Fibroblast of skin of right biceps (primary cell): ENCODE measurements at regions not wholly inside any gene's neighbourhood (a gene's known extent, or its start where the extent isn't known, plus 50 kb on each side); places are given as distances from the start of the nearest gene placed in this dataset.
"Not testable (repeated sequence)": the region's sequence is repeated elsewhere in the genome, so short reads cannot be mapped to it uniquely, and the experiment has no call there.

Experiments
- DNase-seq: peaks from one replicate; pipeline ENCODE4 v3.0.0-alpha.2; 2013

DNA sequence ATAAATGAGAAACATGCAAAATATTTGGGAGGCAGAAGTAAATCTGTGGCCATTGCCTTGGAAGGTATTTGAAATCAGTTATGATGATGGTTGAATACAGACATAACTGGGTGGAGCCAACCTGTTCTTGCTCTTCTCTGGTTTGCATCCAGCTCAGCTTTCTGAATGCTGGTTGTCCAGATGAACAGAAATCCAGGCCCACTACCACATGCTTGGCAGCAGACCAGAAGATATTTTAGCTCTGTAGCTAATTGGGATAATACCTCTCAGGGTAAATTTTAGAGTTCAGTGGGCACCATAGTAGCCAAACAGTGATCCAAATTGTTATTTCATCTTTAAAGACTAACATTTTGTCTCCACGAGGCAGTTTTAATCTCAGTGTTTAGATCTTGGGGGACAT is 308.3 kb downstream of the RAB38 start:
- DNase-seq = no peak

DNA sequence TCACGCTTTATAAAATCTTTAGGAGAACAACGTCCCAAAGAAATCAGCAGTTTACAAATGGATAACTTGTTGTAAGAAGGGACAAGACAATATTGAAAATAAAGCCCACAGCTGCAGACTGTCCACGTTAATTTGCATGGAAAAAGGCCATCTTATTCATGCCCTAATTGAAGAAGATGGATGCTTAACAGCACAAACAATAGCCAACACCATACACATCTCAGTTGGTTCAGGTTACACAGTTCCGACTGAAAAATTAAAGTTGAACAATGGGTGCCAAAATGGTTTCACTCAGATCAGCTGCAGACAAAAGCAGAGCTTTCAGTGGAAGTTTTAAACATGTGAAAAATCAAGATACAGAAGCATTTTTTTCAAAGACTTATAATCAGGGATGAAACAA is 314.2 kb downstream of the RAB38 start:
- DNase-seq = no peak

DNA sequence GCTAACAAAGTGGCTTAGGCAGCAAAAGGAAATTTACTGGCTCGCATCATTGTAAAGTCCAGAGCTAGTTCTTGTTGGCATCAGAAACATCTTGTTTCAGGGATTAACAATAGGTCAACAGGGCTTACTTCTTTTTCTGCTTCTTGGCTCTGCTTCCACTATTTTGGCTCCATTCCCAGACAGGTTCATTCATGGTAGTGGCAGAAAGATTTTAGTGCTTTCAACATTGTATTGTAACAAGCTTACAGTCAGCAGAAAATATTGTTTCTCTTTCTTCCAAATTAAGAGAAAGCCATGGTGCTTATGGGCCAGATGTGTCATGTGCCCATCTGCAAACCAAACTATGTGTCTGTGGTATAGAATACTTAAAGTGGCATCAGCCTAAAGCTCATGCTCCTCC is 315.6 kb downstream of the RAB38 start:
- DNase-seq = no peak

GRCh38 chr11:87851827-87852226 is 323.4 kb downstream of the RAB38 start:
- DNase-seq = no peak

- DNase-seq = peak; percentile 44
Measured at GRCh38 chr11:87851234-87851633, 324.0 kb downstream of the RAB38 start.

- DNase-seq = no peak
Measured at GRCh38 chr11:87849216-87849615, 326.0 kb downstream of the RAB38 start.

DNA sequence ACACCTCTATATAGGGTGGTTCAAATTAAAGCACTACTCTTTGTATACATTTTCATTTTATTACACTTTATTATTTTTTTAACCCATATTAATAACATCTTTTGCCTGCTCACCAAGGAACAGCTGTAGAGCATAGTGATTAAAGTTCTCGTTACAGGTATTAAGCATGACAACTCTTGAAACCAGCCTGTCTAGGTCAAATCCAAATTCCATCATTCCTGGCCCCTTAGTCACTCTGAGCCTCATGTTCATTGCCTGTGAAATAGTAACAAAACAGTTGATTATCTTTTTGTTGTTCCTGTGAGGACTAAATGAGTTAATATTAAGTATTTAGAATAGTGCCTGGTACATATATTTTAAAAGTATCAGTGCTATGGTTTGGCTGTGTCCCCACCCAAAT is 334.5 kb downstream of the RAB38 start:
- DNase-seq = no peak

- DNase-seq = no peak
Measured at GRCh38 chr11:87832211-87832610, 343.0 kb downstream of the RAB38 start.

GRCh38 chr11:87820011-87820410 is 355.2 kb downstream of the RAB38 start:
- no peak for DNase-seq

GRCh38 chr11:87819151-87819550 is 356.1 kb downstream of the RAB38 start:
- peak; percentile 17 for DNase-seq

DNA sequence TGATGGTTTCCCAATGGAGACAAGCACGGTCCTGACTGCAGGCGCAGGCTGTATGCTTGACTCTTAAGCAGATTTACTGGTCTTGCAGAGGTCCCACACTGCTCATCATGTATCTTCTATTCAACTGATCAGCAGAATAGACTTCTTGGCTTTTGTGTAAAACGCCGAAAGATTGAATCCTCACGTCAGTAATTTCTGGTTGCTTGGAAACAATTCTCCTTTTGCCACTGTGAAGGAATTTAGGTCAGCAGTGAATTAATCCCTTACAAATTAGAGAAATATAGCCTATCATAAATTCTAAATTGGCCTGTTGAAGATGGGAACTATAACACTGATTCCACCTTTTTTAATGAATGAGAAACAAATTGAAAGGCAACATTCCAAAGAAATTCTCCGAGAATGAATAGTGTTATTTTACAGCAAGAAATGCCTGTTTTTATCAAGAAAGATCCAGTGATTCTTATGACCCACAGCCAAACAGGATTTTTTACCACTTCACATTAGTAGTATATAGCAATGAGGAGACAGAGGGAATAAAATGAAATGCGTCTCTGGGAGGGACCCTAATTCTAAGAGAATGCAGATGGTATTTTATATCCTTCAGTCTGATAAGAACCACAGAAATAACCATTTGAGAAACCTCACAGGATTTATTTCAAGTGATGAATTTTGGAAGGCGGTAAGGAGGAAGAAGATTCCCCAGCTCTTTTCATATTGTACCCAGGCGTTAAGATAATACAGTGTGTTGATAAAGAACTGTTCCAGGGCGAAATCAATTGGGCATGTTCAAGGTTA is 362.5 kb downstream of the RAB38 start:
- no peak for DNase-seq

GRCh38 chr11:87810486-87810885 is 364.8 kb downstream of the RAB38 start:
- DNase-seq = no peak

DNA sequence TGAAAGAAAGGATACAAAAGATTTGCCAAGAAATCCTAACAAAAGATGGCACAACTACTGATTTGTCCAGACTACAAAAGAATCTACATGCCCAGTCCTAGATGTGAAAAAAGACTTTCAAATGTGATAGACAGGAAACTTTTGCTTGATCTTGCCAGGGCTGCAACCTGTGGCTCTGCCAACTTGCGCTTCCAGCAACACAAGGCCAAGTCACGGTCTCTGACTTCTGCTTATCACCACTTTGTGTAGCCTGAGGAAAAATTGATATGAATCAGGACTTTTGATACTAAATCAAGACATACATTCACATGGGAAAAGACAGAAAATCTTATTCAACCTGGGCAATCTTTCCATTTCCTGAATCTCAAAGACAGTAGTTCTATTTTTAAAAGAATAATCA is 366.0 kb downstream of the RAB38 start:
- DNase-seq = no peak

DNA sequence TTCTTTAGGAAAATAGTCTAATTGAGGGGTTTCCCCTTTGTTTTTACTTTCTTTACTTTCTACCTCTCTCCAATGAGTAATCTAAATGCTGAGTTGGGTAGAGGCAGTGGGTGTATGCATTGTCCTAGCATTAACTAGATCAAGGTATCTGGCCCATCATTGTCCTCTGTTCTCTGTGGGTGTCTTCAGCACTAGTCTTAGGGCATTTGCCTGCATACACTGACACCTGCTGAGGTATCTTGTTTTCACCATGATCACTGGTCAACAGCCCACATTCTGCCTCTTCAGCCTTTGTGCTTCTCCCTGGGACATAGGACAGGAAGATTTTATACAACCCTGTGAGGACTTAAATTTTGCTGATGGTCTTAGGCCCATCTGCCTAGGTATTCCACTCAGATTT is 371.1 kb downstream of the RAB38 start:
- no peak for DNase-seq

GRCh38 chr11:87803748-87804147 is 371.5 kb downstream of the RAB38 start:
- DNase-seq = no peak

DNA sequence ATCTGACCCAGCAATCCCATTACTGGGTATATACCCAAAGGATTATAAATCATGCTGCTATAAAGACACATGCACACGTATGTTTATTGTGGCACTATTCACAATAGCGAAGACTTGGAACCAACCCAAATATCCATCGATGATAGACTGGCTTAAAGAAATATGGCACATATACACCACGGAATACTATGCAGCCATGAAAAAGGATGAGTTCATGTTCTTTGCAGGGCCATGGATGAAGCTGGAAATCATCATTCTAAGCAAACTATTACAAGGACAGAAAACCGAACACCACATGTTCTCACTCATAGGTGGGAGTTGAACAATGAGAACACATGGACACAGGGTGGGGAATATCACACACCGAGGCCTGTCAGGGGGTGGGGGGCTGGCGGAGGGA is 390.4 kb downstream of the RAB38 start:
- not testable (repeated sequence) for DNase-seq

GRCh38 chr11:87780068-87780413 is 395.2 kb downstream of the RAB38 start:
- no peak for DNase-seq

DNA sequence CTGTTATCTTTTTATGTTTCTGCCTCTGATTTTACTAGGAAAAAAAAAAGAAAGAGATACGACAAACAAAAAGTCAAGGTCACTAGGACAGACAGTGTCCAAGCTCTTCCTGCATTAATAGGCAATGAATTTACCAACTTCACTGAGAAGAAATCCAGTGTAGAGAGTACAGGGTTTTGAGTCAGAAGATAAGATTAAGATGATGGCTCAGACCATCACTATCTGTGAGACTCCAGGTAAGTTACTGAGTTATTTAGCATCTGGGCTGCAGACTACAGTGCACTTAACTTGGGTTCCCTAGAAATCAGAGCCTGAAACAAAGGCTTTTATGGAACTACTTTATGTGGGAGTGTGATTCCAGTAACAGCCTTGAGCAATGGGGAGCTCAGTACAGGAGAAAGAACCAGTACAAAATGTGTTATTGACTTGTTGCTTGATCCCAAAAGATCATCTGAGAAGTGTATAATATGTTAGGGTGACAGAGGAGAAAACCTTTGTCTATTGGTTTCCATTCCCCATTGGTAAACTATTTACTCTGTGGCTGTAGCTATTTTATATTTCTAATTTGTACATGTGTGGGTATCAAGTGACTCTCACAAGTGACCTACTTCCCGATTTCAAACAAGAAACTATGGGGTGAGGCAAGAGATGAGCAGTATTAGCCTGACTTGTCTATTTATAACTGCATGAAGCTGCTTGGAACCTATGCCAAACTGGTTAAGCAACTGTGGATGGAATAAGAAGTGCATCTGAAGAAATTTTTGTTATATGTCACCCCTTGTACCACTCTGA is 395.8 kb downstream of the RAB38 start:
- no peak for DNase-seq

DNA sequence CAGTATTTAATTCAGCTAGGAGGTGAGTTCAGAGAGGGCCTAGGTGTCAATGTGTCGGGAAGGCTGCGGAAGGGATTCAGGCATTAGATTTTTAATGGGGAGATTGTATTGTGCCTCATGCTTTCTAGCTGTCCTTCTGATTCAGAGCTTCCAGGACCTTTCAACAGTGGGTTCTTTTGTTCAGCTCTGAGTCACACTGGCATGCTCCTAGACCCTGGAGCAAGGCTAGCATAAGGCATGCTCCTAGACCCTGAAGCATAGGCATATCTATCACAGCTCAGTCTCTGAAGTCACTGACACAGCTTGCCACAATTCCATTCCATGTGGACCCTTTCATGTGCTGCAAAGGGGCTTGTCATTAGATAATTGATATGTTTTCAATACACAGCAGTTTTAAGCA is 396.9 kb downstream of the RAB38 start:
- no peak for DNase-seq

- no peak for DNase-seq
Measured at GRCh38 chr11:87775036-87775435, 400.2 kb downstream of the RAB38 start.

- no peak for DNase-seq
Measured at GRCh38 chr11:87769661-87770060, 405.6 kb downstream of the RAB38 start.

DNA sequence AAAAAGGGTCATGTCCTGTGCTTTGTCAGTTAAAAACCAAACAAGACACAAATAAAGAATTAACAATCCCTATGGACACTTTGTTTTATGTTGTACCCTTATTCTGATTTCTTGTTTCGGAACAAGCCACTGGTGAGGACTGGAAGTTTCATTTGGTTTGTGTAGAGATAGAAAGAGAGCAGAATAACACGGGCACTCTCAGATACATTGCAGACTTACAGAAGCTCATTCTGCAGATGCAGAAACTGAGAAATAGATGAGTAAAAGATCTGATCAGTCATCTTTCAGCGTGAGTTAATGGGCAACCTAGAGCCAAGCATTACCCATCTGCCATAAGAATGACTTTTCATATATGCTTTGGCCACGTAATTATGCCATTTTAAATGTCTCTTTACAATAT is 407.6 kb downstream of the RAB38 start:
- no peak for DNase-seq

GRCh38 chr11:87764075-87764474 is 411.2 kb downstream of the RAB38 start:
- not testable (repeated sequence) for DNase-seq

- DNase-seq = peak; percentile 5
Measured at GRCh38 chr11:87754685-87755084, 420.6 kb downstream of the RAB38 start.

GRCh38 chr11:87753143-87753542 is 422.1 kb downstream of the RAB38 start:
- no peak for DNase-seq
